ENCODE measurements at regions not wholly inside any gene's neighbourhood (a gene's known extent, or its start where the extent isn't known, plus 50 kb on each side); places are given as distances from the start of the nearest gene placed in this dataset.

DNA sequence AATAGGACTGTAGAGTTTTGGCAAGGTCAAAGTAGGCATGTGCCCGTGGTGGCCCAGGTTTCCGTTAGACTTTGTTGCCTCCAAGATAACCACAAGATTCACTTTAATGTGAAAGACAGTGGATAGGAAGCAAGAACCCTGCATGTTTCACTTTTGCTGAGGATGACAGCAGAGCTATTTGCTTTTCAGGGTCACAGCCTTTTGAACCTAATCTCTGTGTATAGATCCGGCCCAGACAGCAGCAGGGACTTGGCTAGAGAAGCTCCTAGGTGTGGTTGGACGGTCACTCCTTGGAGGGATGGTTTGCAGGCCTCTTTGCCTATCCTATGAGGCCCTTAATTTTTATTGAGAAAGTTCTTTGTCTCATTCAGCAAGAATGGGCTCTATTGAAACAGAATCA, 538.8 kb downstream of the HACE1 start:
- no peak for TF ChIP-seq CTCF (IDR thresholded peaks at IDR 0.05; ENCODE audit: insufficient read depth, missing control alignments)
- DNase-seq (ENCODE audit: insufficient read length, low spot score): no peak
- no peak for FAIRE-seq

GRCh38 chr6:104312851-104313250, 546.9 kb downstream of the HACE1 start:
- no peak for TF ChIP-seq CTCF (IDR thresholded peaks at IDR 0.05; ENCODE audit: insufficient read depth, missing control alignments)
- DNase-seq (ENCODE audit: insufficient read length, low spot score) (no peak), FAIRE-seq (no peak)

GRCh38 chr6:104306211-104306610, 553.5 kb downstream of the HACE1 start:
- no peak for DNase-seq (ENCODE audit: insufficient read length, low spot score)
- no peak for FAIRE-seq
- no peak for TF ChIP-seq CTCF (IDR thresholded peaks at IDR 0.05; ENCODE audit: insufficient read depth, missing control alignments)

DNA sequence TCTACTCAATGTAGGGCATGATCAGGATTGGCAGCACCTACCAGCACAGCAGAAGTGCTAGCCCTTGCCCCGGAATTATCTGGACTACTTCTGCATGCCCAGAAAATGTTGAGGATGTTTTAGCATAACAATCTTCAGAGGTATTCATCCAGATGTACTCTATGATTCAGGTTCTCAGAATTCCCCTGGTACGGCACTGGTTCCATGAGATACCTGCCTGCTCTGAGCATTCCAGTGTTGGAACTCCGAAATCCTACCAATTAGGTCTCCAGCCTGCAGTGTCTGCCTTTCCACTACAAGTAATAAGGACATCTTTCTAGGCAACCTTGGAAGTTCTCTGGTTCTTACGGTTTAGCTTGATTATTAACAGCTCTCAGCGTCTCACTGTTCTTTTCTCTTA, 554.5 kb downstream of the HACE1 start:
- TF ChIP-seq CTCF (IDR thresholded peaks at IDR 0.05; ENCODE audit: insufficient read depth, missing control alignments): no peak
- FAIRE-seq: no peak
- no peak for DNase-seq (ENCODE audit: insufficient read length, low spot score)

GRCh38 chr6:104301951-104302350, 557.8 kb downstream of the HACE1 start:
- FAIRE-seq: no peak
- no peak for TF ChIP-seq CTCF (IDR thresholded peaks at IDR 0.05; ENCODE audit: insufficient read depth, missing control alignments)
- DNase-seq (ENCODE audit: insufficient read length, low spot score): no peak

GRCh38 chr6:104286641-104287040, 573.1 kb downstream of the HACE1 start:
- no peak for TF ChIP-seq CTCF (IDR thresholded peaks at IDR 0.05; ENCODE audit: insufficient read depth, missing control alignments)
- DNase-seq (ENCODE audit: insufficient read length, low spot score) (no peak), FAIRE-seq (no peak)

DNA sequence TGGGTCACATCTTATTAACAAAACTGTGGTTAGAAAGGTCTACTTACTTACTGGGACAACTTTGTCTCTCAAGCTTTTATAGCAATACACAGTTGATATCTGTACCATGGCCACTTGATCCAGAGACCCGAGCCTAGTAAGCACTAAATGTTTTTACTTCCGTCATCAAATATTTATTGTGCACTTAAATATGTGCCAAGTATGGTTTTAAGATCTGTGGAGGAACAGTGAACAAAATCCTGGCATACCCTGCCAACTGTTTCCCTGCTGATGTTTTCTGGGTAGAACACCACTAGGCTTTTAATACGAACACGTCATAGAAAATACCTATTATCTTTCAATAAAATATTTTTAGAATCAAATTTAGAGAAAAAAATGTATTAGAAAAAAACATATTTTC, 574.8 kb downstream of the HACE1 start:
- DNase-seq (ENCODE audit: insufficient read length, low spot score): no peak
- no peak for FAIRE-seq

More for the DNA sequence above, 574.8 kb downstream of the HACE1 start:
- no peak for TF ChIP-seq CTCF (IDR thresholded peaks at IDR 0.05; ENCODE audit: insufficient read depth, missing control alignments)
